Inferior parietal cortex (tissue), 1 donor: ENCODE measurements at regions not wholly inside any gene's neighbourhood (a gene's known extent, or its start where the extent isn't known, plus 50 kb on each side); places are given as distances from the start of the nearest gene placed in this dataset.
"Not testable (repeated sequence)": the region's sequence is repeated elsewhere in the genome, so short reads cannot be mapped to it uniquely, and the experiment has no call there.

Experiments used
- DNase-seq: peaks from one replicate; pipeline ENCODE4 v3.0.0-alpha.2; 2016; ENCODE audit errors: extremely low spot score

- DNase-seq, result not testable (repeated sequence)
These were observed 103.0 kb downstream of the CARTPT start for GRCh38 chr5:71822065-71822464.

DNA sequence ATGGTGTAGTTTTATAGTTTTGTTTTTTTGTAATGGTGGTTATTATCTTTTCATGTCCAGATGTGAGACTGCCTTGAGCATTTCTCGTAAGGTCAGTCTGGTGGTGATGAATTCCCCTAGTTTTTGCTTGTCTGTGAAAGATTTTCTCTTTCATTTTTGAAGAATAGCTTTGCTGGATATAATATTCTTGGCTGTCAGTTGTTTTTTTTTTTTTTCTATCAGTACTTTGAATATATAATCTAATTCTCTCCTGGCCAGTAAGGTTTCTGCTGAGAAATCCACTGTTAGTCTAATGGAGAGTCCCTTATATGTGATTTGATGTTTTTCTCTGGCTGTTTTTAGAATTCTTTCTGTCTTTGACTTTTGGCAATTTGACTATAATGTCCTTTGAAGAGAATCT, 106.9 kb downstream of the CARTPT start:
- no peak for DNase-seq

DNA sequence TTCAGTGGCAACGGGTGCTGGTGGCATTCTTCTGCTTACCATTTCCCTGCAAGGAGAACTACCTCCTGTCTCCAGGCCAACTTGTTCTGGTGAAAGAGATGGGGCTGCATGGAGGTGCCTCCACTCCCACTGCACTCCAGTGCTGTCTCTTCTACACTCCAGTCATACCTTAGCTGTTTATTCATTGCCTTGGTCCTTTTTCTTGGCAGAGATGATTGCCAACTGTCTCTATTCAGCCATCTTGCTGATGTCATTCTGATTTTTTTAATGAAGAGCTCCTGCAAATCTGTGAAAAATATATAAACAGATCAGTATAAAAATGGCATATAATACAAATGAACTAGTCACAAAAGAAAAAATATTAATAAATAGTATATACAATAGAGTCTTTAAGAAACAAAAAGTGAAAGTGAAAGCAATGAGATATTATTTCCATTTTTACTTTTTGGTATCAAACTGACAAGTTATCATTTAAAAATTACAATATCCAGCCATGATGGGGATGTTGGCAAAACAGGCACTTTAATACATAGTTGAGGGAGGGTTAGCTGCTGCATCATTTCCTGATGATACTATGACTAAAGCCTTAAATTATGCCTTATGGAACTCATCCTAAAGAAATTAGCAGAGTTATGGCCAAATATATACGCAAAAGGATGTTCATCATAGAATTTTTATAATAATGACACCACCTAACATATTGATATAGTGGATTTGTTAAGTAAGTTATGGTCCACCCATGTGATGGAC, 109.4 kb downstream of the CARTPT start:
- no peak for DNase-seq

DNA sequence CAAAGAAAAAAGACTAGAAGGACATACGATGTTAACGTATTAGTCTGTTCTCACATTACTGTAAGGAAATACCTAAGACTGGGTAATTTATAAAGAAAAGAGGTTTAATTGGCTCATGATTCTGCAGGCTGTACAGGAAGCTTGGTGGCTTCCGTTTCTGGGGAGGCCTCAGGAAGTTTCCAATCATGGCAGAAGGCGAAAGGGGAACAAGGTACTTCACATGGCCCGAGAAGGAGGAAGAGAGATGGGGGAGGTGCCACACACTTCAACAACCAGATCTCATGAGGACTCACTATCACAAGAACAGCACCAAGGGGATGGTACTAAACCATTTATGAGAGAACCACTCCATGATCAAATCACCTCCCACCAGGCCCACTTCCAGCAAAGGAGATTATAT, 110.1 kb downstream of the CARTPT start:
- DNase-seq, result no peak

DNA sequence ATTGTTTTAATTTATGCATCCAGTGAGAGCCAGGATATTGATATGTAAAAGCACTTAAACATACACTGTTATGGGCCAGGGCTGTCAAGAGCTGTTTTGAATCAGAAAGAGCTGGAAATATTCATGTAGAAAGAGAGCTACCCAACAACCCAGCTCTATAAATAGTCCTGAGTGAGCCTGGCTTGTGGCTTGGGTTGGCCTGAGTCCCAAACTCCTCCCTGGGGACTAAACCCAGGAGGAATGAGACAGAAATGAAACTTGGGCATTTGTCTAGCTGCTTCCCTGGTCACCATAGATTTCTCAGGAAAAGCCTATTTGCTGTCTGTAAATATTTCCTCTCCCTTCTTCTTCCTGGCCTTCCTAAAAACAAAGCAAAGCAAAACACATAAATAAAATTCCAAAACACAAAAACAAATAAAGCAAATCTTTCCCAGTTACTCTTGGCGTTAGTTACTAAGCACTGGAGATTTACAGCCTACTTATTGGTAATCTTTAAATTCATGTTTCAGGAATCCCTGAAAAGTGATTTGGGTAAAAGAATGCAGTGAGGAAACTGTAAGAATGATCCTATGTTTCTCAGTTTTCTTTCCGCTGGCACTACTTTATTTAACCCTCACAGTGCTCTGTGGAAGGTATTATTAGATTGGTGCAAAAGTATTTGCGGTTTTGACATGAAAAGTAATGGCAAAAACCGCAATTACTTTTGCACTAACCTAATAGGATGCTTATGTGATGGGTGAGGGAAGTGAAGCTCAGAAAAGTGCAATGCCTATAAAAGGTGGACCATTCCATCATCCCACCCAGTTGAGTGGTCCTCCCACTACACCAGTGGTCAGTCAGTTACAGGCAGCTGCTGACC, 111.8 kb downstream of the CARTPT start:
- peak; percentile 53 for DNase-seq

GRCh38 chr5:71832812-71833715, 114.0 kb downstream of the CARTPT start:
- no peak for DNase-seq

- no peak for DNase-seq
These were observed 115.5 kb downstream of the CARTPT start for GRCh38 chr5:71834601-71835000.

DNA sequence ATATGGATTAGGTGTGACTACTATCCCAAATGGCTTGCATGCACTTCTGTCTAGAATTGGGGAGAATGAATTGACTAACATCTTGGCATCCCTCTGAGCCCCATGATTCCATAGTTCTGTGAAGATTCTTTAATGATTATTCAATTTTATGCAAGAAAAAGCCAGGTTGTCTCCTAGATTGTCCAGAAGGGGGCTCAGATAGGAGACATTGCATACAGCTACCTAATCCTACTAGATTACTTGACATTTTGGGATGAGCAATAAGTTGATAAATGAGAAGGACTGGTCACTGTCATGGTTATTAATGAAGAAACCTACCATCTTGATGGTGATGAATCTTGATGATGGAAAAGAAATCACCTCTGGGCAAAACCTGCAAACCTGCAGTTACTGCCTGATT, 117.0 kb downstream of the CARTPT start:
- DNase-seq, result no peak

DNA sequence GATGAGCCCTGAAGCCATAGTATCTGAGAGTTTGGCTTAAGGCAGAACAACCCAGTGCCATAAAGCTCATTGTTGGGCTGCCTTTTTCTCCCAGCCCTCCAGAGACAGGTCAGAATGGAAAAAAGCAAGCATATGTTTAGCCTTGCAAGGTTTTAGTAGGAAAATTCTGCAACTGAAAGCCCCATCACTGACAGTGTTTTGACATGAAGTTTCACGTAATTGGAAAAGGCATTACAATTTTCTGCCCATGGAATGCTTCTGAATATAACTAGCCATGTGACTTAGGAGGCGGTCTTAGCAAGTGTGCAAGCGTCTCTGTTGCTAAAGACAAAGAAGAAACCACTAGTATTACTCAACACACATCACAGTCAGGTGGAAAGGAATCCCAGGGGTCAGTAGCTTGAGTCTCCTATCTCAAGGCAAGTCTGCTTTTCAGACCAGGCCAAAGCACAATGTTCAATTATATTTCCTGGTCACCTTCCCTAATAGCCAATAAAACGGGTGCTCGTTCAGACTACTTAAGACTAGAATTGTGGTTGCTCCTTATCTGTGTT, 117.6 kb downstream of the CARTPT start:
- DNase-seq, result no peak

GRCh38 chr5:71838286-71838685, 119.2 kb downstream of the CARTPT start:
- no peak for DNase-seq

DNA sequence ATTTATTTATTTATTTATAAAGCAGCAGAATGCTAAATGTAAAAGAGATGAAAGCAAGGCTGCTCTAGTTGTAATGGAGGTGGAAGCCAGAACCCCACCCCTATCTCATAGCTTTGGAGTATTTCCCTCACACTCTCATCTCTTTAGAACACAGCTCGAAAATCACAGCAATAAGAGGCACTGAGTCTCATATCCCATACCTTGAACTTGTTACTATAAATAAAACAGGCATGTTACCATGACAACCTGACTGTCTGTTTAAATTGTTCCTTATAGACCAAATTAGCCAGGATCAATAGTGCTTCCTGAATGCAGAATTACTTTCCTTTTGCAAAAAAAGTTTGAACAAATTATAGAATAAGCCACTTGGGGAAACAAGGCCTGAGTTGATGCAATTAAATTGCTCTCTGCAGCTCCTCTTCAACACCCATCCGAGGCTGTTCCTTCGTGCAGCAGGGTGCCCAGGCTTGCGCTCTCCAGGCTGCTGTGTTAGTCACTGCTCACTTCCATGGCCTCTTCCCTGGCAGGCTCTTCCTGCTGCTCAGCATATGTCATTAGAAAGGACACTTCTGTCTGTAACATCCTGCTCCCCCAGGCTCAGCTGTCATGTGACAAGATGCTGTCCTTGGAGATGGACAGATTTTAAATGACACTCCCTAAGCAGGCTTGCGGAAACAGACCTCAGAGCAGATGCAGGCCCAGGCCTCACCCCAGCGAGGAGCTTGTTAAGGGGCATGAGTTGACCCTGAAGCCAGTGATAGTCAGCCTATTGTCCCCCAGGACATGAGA, 120.2 kb downstream of the CARTPT start:
- DNase-seq, result no peak

DNA sequence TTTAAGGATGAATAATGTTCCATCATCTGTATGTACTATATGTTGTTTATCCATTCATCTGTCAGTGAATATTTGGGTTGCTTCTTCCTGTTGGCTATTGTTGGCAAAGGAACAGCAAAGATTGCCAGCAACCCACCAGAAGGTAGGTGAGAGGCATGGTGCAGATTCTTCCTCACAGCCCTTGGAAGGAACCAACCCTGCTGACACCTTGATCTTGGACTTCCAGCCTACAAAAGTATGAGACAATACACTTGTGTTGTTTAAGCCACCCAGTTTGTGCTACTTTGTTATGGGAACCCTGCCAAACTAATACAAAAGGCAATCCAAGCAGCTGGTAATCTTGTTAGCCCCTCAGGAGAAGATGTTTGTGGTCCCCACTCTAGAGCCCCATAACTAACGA, 122.0 kb downstream of the CARTPT start:
- DNase-seq, result no peak

GRCh38 chr5:71843111-71843510, 124.0 kb downstream of the CARTPT start:
- no peak for DNase-seq

DNA sequence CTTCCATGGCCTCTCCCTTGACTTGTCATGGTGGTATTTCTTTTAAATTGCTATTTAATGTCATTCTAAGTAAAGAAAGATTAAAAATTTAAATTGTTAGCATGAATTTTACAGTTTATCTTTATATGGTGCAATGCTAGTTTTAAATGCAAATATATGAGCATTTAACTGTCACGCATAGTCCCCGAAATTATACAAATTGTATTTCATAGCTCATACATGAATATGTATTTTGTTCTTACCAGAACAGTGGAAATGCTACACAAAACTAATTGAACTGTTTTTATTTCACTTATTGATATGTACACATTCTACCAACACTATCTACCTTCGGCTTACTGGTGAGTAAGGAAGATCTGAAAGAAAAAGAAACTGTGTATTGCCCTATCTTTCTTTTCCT, 125.8 kb downstream of the CARTPT start:
- DNase-seq, result no peak

DNA sequence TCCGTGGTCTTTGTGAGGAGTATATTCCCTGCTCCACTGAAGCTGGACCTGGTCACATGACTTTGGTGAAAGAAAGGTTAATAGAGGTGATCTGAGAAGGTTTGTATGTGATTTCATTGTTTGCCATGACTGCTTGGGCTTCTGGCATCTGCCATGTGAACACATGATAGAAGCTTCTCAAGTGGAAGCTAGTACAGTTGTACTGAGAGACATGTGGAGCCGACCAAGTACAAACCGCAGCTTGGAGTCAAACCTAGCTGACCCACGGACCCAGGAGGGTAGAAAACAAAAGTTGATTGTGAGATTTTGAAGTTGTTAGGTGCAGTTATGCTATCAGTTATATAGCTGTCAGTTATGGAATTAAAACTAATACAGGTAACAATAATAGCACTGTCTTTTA, 140.4 kb downstream of the CARTPT start:
- DNase-seq, result no peak

DNA sequence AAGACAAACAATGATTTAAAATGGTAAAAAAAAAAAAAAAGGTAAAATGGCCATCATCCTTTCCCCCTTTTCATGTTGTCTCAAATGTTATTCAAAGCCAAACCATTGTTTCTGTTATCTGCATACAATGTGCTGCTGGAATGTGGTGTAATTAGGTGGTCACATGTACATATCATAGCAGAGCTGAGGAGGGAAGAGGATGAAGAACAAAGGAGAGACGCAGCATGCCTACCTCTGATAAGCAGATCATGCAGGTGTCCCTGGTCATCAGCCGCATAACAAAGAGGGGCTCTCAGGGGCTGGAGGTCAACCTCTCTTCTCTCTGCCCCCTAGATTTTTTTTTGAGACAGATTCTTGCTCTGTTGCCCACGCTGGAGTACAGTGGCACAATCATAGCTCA, 141.0 kb downstream of the CARTPT start:
- no peak for DNase-seq

- DNase-seq, result no peak
These were observed 142.6 kb downstream of the CARTPT start for GRCh38 chr5:71861682-71862081.

DNA sequence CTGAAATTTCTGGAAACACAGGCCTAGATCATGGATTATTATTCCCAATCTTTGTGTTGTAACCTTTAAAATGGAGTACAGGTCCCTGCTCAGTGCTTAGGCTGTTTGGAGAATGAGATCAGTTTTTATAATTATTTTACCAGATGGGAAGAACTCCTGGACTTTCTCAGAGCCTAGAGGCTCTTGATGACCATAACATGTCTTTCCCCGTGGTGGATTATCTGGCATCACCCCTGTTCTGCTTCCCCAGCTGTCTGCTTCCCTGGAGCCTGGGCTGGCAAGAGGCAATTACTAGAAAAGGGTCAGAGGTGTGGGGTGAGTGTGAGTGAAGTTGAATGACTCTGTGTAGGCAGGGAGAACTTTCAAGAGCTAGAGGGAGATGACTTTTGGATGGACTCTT, 143.0 kb downstream of the CARTPT start:
- no peak for DNase-seq

DNA sequence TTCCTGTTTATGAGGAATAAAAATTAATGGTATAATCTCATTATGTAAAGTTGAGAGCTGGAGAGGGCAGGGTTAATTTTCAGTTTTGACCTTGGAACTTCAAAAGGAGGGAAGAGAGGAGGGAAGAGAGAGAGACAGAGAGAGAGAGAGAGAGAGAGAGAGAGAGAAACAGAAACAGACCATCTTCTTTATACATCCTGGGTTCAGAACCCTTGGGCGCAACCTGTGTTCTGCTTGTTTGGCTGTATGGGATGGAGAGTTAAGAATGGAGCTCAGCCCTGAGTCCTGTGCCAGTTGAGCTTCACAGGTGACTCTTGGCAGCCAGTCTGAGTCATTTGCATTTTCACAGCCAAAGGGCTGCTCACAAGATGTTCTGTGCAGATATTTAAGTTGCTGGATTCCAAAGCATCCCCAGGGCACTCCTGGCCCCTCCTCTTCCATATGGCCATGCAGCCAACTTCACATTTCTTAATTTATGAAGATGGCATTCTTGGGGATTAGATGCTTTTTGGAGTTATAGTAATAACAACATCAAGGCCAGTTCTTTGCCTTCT, 143.5 kb downstream of the CARTPT start:
- DNase-seq, result peak; percentile 36

GRCh38 chr5:71864730-71865601, 145.9 kb downstream of the CARTPT start:
- DNase-seq, result peak; percentile 69
